ENCODE measurements at regions not wholly inside any gene's neighbourhood (a gene's known extent, or its start where the extent isn't known, plus 50 kb on each side); places are given as distances from the start of the nearest gene placed in this dataset.

DNA sequence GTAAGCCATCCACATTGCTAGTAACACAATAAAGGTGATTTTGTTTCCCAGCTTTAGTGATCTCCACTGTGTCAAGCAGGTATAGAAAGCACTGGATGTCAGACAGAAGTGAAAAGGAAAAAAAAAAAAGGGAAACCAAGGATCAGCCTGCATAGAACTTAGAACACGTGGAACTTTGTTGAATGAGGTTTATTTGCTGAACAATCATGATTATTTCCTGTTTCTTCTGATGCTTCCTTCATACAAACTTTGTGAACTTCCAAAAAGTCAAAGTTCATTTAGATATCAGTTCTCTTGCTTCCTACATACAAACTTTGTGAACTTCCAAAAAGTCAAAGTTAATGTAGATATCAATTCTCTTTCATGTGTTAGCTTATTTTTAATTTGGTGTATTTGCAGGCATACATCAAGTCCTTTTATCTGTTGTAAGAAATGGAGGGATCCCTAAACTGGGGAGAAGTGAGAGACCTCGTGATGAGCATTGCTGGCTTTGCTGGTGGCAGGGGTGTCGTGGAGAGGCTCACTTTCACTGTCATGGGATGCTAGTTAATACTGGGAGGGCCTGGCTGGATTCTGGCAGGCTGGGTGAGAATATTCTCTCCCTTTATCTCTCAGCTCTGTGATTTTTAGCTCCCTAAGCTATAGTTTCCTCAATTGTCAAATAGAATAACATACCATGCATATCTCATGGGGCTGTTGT is 298.4 kb downstream of the INHBA start:
- no peak for TF ChIP-seq GLIS3 (CRISPR knock-in tag; IDR thresholded peaks at IDR 0.05)
- TF ChIP-seq ZFP30 (CRISPR knock-in tag; IDR thresholded peaks at IDR 0.05): no peak
- TF ChIP-seq ARNTL (CRISPR knock-in tag; IDR thresholded peaks at IDR 0.05; ENCODE audit: borderline replicate concordance, low read depth): no peak
- TF ChIP-seq ZFP3 (CRISPR knock-in tag; IDR thresholded peaks at IDR 0.05): no peak

Data from SK-N-SH treated with all-trans-retinoic acid at 6 μM for 48 hours (cell line).